ENCODE measurements at regions not wholly inside any gene's neighbourhood (a gene's known extent, or its start where the extent isn't known, plus 50 kb on each side); places are given as distances from the start of the nearest gene placed in this dataset.
A peak's percentile ranks its signal among the peaks of the same experiment; 100 is the strongest.

- Histone ChIP-seq H3K9me3 (no peaks in the 10 kb centered on the region), H3K36me3 (ENCODE audit: low read depth) (no peaks in the 10 kb centered on the region), H3K4me1 (ENCODE audit: low read depth) (no peaks in the 10 kb centered on the region), H3K4me3 (no peak overlapping the region)
- no peak for DNase-seq
- no peak for TF ChIP-seq CTCF (IDR thresholded peaks at IDR 0.05)
- no peak for ATAC-seq
- intact Hi-C loops (cut with DNase I, micrococcal nuclease), result no loop called here
These were observed 185.6 kb upstream of the FSTL5 start for GRCh38 chr4:162349395-162349794.

GRCh38 chr4:162347842-162348213, 184.0 kb upstream of the FSTL5 start:
- H3K4me1 ChIP-seq (ENCODE audit: low read depth), result no peaks in the 10 kb centered on the region
- H3K9me3 ChIP-seq, result no peaks in the 10 kb centered on the region
- no peak for TF ChIP-seq CTCF (IDR thresholded peaks at IDR 0.05)
- H3K36me3 ChIP-seq (ENCODE audit: low read depth), result no peaks in the 10 kb centered on the region
- intact Hi-C loops (cut with DNase I, micrococcal nuclease), result no loop called here
- H3K4me3 ChIP-seq, result no peak overlapping the region
- ATAC-seq (no peak), DNase-seq (no peak)

- H3K4me1 ChIP-seq (ENCODE audit: low read depth), result no peaks in the 10 kb centered on the region
- no peak for ATAC-seq
- intact Hi-C loops (cut with DNase I, micrococcal nuclease), result no loop called here
- no peaks in the 10 kb centered on the region for H3K9me3 ChIP-seq
- H3K4me3 ChIP-seq, result no peak overlapping the region
- no peak for TF ChIP-seq CTCF (IDR thresholded peaks at IDR 0.05)
- H3K36me3 ChIP-seq (ENCODE audit: low read depth), result no peaks in the 10 kb centered on the region
- DNase-seq, result no peak
These were observed 183.5 kb upstream of the FSTL5 start for GRCh38 chr4:162347156-162347841.

GRCh38 chr4:162343967-162344366, 180.2 kb upstream of the FSTL5 start:
- intact Hi-C loops (cut with DNase I, micrococcal nuclease), result no loop called here
- no peaks in the 10 kb centered on the region for H3K36me3 ChIP-seq (ENCODE audit: low read depth)
- no peaks in the 10 kb centered on the region for H3K9me3 ChIP-seq
- H3K4me1 ChIP-seq (ENCODE audit: low read depth), result no peaks in the 10 kb centered on the region
- no peak for TF ChIP-seq CTCF (IDR thresholded peaks at IDR 0.05)
- no peak overlapping the region for H3K4me3 ChIP-seq
- ATAC-seq, result no peak
- no peak for DNase-seq

- H3K9me3 ChIP-seq, result no peaks in the 10 kb centered on the region
- H3K36me3 ChIP-seq (ENCODE audit: low read depth), result no peaks in the 10 kb centered on the region
- DNase-seq (no peak), ATAC-seq (peak; percentile 93)
- no peaks in the 10 kb centered on the region for H3K4me1 ChIP-seq (ENCODE audit: low read depth)
- H3K4me3 ChIP-seq, result no peak overlapping the region
- no peak for TF ChIP-seq CTCF (IDR thresholded peaks at IDR 0.05)
- intact Hi-C loops (cut with DNase I, micrococcal nuclease), result no loop called here
These were observed 177.7 kb upstream of the FSTL5 start for GRCh38 chr4:162341533-162341932.

- DNase-seq (no peak), ATAC-seq (no peak)
- Histone ChIP-seq H3K9me3 (no peaks in the 10 kb centered on the region), H3K4me3 (no peak overlapping the region), H3K4me1 (ENCODE audit: low read depth) (no peaks in the 10 kb centered on the region), H3K36me3 (ENCODE audit: low read depth) (no peaks in the 10 kb centered on the region)
- no peak for TF ChIP-seq CTCF (IDR thresholded peaks at IDR 0.05)
- intact Hi-C loops (cut with DNase I, micrococcal nuclease), result no loop called here
These were observed 160.1 kb upstream of the FSTL5 start for GRCh38 chr4:162323919-162324318.
